Activated B cell treated with CpG ODN at 0.5 μM for 24 hours (primary cell): ENCODE measurements at regions not wholly inside any gene's neighbourhood (a gene's known extent, or its start where the extent isn't known, plus 50 kb on each side); places are given as distances from the start of the nearest gene placed in this dataset.
"Not testable (repeated sequence)": the region's sequence is repeated elsewhere in the genome, so short reads cannot be mapped to it uniquely, and the experiment has no call there.

Experiments used
- ATAC-seq: fragments of 200-7000 bp; cut with Tn5 transposase; one replicate; pipeline ENCODE4 v1.10.0; 2021; ENCODE audit warnings: low read depth, mild to moderate bottlenecking, moderate library complexity
- CTCF ChIA-PET: fragments of 350-600 bp; sonication (Branson Sonifier 250); formaldehyde crosslinking; loops from one replicate; lab custom pipeline; 2021; ENCODE audit warnings: antibody characterized with exemption; lab: Charles Lee
- POLR2A ChIA-PET: fragments of 350-600 bp; sonication (Branson Sonifier 250); formaldehyde crosslinking; loops from one replicate; lab custom pipeline; 2021; ENCODE audit warnings: antibody characterized with exemption; lab: Charles Lee
- DNase-seq: peaks from one replicate; pipeline ENCODE4 v3.0.0; 2022
- H3K27ac Mint-ChIP-seq: one replicate; pipeline ENCODE4 v1.8.0; 2020; ENCODE audit warnings: mixed read lengths
- H3K27me3 Mint-ChIP-seq: one replicate; pipeline ENCODE4 v1.8.0; 2021; ENCODE audit warnings: mixed read lengths
- H3K36me3 Mint-ChIP-seq: one replicate; pipeline ENCODE4 v1.8.0; 2021; ENCODE audit warnings: low read depth, mixed read lengths
- H3K4me1 Mint-ChIP-seq: one replicate; pipeline ENCODE4 v1.8.0; 2021; ENCODE audit warnings: mixed read lengths
- H3K4me3 Mint-ChIP-seq: one replicate; pipeline ENCODE4 v1.8.0; 2020; ENCODE audit warnings: mild to moderate bottlenecking, mixed read lengths
- H3K9me3 Mint-ChIP-seq: one replicate; pipeline ENCODE4 v1.8.0; 2020; ENCODE audit warnings: mixed read lengths
- CTCF ChIP-seq: fragments of 200-600 bp; IDR thresholded peaks from one replicate; pipeline ENCODE4 v1.8.0; 2022; ENCODE audit warnings: antibody characterized with exemption, mild to moderate bottlenecking
- intact Hi-C: fragments of 100-400 bp; cut with micrococcal nuclease; formaldehyde crosslinking; loops from one replicate; pipeline ENCODE4 v1.15.1; 2024

- intact Hi-C loops = no loop called here
- ATAC-seq (no peak), DNase-seq (no peak)
- Mint-ChIP-seq H3K4me3 (no peak overlapping the region), H3K36me3 (no peaks in the 10 kb centered on the region), H3K4me1 (no peaks in the 10 kb centered on the region), H3K27ac (no peak overlapping the region), H3K27me3 (no peaks in the 10 kb centered on the region), H3K9me3 (peaks cover 6% of the 10 kb centered on the region)
- TF ChIP-seq CTCF = no peak
- ChIA-PET POLR2A (no interaction called here), CTCF (no interaction called here)
These were observed 364.2 kb upstream of the CNTN3 start for GRCh38 chr3:74978684-74979083.

- DNase-seq, H3K9me3 Mint-ChIP-seq, ATAC-seq, H3K4me1 Mint-ChIP-seq, H3K27ac Mint-ChIP-seq, H3K4me3 Mint-ChIP-seq, CTCF ChIA-PET, H3K36me3 Mint-ChIP-seq, POLR2A ChIA-PET, H3K27me3 Mint-ChIP-seq, intact Hi-C loops: not testable (repeated sequence)
These were observed 370.8 kb upstream of the CNTN3 start for GRCh38 chr3:74985028-74985904.

GRCh38 chr3:74988095-74988494, 373.6 kb upstream of the CNTN3 start:
- ChIA-PET CTCF (no interaction called here), POLR2A (no interaction called here)
- Mint-ChIP-seq H3K36me3 (no peaks in the 10 kb centered on the region), H3K4me3 (no peak overlapping the region), H3K9me3 (peaks cover 7% of the 10 kb centered on the region), H3K27ac (no peak overlapping the region), H3K27me3 (no peaks in the 10 kb centered on the region), H3K4me1 (no peaks in the 10 kb centered on the region)
- no peak for ATAC-seq
- no peak for DNase-seq
- no peak for TF ChIP-seq CTCF
- intact Hi-C loops = no loop called here

- Mint-ChIP-seq H3K27ac (no peak overlapping the region), H3K4me3 (no peak overlapping the region), H3K36me3 (no peaks in the 10 kb centered on the region), H3K27me3 (no peaks in the 10 kb centered on the region), H3K9me3 (peaks cover 6% of the 10 kb centered on the region), H3K4me1 (no peaks in the 10 kb centered on the region)
- ATAC-seq (no peak), DNase-seq (no peak)
- intact Hi-C loops = no loop called here
- POLR2A ChIA-PET = no interaction called here
- CTCF ChIA-PET = no interaction called here
- no peak for TF ChIP-seq CTCF
These were observed 378.4 kb upstream of the CNTN3 start for GRCh38 chr3:74992898-74993297.

GRCh38 chr3:75001330-75001729, 386.9 kb upstream of the CNTN3 start:
- intact Hi-C loops = no loop called here
- no peaks in the 10 kb centered on the region for H3K36me3 Mint-ChIP-seq
- H3K27ac Mint-ChIP-seq = no peak overlapping the region
- H3K27me3 Mint-ChIP-seq = no peaks in the 10 kb centered on the region
- POLR2A ChIA-PET = no interaction called here
- no peak overlapping the region for H3K4me3 Mint-ChIP-seq
- no peak for DNase-seq
- no peak for TF ChIP-seq CTCF
- peaks cover 5% of the 10 kb centered on the region for H3K9me3 Mint-ChIP-seq
- CTCF ChIA-PET = no interaction called here
- ATAC-seq = no peak
- H3K4me1 Mint-ChIP-seq = no peaks in the 10 kb centered on the region
